GM19452 (cell line): ENCODE measurements at regions not wholly inside any gene's neighbourhood (a gene's known extent, or its start where the extent isn't known, plus 50 kb on each side); places are given as distances from the start of the nearest gene placed in this dataset.

Experiments
- ATAC-seq: cut with Tn5 transposase; IDR thresholded peaks from one replicate; pipeline ENCODE4 v1.9.1; 2021; ENCODE audit not compliant: unreplicated experiment

DNA sequence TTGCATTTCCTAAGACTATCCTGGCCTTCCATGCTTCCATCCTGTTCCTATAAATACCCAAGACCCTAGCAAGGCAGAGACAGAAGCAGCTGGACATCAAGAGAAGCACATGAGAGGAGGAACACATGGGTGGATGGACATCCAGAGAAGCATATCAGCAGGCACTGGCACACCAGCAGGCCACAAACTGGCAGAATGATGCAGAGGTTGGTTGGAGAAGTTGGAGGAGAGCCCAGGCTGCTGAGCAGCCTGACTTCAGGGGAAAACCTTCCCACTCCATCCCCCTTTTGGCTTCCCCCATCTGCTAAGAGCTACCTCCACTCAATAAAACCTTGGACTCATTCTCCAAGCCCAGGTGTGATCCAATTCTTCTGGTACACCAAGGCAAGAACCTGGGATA lies 332.5 kb downstream of the FRK start:
- ATAC-seq: no peak

DNA sequence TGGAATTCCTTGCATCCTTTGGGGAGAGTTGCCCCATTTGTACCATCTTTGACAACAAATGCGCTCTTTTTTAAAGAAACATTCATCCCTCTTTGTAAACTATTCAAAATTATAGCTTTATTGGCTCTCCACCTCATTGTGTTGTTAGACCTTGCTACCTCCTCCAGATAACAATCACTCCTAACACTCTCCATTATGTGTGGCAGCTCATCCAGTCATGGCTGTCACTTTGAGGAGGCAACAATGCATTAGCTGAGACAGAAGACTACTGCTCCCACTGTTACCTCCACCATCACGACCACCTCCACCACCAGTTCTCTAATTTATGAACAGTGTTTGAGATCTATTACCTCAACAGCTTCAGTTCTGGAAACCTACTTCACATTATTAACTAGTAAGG lies 339.1 kb downstream of the FRK start:
- ATAC-seq: no peak

DNA sequence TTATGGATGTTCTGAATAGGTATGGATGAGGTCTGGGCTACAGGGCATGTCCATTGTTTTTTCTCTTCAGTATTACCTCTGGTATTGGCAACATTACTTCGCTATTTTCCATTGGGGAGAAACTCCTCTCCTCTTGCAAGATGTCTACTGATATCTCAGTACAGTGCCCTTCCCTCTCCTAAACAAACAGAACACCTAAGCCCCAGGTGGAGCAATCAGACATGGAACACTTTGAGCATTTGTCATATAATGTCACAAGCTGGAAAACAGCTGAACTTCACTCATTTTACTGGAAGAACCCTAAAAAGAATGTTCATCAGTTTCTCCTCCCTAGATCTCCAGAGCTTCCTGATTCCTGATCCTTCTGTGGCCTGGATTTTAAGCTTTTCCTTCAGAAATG lies 339.8 kb downstream of the FRK start:
- ATAC-seq: no peak

DNA sequence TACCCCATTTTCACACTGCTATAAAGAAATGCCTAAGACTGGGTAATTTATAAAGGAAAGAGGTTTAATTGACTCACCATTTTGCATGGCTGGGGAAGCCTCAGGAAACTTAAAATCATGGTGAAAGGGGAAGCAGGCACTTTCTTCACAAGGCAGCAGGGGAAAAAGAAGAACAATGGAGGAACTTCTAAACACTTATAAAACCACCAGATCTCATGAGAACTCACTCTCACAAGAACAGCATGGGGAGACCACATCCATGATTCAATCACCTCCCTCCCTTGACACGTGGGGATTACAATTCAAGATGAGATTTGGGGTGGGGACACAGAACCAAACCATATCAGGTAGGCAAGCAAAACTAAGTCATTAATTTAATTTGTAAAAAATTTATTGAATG lies 343.2 kb downstream of the FRK start:
- ATAC-seq: peak; percentile 33

DNA sequence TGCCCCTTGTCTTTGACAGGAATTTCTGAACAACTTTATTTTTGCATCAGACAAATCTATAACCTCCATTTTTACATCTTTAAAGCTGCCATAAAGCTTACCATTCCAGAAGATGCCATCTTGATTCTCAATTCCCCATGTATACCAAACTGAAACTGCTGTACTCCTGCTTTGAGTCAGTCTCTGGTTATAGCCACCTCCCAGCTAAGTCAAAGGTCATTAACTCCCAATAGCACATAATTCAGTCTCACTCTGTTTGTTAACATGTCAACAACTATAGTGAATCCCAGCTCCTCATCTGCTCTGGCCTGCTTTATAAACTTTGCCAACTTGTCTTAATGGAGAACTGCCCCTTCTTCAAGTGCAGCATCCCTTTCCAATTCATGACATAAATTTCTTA lies 343.6 kb downstream of the FRK start:
- ATAC-seq: peak; percentile 92

DNA sequence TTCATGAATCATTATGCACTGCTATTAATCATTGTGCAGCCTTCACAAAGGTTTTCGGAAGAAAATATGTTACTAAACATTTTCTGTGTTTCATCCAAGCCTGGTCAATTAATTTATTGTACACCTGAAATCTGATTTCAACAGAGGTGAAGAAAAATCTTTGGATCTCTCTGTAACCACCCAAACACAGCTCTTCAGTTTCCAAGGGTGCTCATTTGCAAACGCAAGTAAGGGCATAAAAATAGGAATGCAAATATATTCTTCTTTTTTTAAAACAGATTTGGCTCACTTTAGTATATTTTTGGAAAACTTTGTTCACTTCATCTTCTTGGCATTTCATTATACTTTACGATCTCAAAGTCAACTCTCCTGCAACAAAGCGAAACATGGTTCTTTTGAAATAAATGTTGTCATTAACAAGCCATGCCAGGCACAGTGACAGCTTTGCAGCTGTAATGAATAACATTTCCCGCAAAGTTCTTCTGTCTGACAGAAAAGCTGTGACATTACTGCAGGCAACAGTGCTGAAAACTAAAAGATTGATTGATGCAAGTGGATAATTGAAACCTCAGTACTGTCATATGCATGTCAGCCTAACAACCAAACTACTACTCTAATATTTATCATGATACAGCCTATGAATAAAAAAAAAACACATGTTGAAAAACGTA lies 348.3 kb downstream of the FRK start:
- ATAC-seq: no peak

DNA sequence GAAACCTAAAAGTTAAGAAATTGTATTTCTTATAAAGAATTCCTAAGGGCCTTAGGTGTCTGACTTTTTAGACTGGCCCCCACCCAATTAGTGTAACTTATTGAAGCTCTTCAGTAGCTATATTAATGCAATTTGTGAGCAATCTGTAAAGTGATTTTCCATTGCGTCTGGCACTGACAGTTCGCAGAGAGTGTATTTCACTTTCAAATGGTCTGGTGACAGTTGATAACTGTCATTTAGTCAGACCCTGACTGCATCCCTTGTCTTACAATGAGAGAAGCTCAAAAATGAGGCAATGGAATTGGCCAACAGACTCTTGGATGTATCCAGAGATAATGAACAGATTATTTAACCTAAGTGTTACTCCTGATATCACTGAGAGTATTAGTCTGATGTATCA lies 351.8 kb downstream of the FRK start:
- no peak for ATAC-seq

DNA sequence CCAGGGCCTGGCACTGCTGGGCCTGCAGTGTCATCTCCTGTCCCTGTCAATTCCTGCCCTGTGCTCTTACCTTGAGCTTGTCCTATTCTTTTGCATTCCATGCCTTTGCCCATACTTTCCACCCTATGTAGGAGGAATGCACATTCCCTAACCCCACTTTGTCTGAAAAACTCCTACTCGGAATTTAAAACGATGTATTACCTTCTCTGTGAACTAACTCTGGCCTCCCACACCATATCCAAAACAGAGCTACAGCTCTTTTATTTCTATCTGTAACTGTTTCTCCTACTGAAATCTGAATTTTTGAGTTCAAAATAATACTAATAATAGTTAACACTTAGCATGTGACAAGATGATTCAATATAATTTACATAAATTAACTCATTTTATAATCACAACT lies 353.7 kb downstream of the FRK start:
- ATAC-seq: no peak

DNA sequence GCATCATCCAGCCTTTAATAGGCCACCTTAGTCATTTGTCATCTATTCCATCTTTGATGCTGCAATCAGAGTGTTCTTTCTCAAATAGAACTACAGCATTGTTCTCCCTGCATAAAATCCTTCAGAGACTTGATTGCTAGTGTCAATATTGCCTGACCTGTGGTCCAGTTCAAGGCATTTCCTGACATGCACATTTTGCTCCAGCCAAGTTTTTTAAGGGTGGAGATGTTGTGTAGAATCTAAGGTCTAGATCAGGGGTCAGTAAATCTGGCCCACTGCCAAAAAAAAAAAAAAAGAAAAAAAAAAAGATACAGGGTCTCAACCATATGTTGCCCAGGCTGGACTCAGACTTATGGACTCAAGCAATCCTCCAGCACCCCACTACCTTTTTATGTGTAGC lies 354.4 kb downstream of the FRK start:
- no peak for ATAC-seq

DNA sequence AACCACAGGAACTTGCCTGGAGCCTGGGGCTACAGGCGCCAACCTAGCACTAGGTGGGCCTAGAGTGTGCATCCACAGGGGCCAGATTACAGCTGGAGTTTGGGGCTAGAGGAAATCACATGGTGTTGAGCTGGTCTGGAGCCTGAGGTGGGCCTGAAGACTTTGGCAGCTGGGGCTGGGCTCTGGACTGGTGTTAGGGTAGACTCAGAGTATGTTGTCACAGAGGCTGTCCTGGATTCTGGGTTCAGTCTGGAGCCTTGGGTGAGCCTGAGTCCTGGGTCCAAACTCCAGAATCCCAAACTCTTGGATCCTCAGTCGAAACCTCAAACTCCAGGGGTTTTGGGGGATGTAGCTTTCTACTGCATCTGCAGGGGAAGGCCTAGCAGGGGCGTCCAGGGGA lies 356.7 kb downstream of the FRK start:
- ATAC-seq: no peak

DNA sequence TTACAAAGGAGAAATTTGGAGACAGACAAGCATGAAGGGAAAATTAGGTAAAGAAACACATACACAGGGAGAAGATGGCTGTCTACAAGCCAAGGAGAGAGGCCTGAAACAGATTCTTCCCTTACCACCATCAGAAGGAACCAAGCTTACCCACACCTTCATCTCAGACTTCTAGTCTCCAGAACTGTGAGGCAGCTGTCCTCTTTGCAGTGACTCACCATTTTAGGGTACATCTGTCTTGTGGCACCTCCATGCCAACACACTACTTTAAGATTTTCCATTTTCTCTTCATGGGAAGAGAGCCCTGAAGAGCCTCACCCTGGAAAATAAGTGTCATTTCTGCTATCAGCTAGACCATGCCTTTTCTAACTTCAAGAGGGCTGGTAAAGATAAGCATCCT lies 369.3 kb downstream of the FRK start:
- ATAC-seq: no peak

DNA sequence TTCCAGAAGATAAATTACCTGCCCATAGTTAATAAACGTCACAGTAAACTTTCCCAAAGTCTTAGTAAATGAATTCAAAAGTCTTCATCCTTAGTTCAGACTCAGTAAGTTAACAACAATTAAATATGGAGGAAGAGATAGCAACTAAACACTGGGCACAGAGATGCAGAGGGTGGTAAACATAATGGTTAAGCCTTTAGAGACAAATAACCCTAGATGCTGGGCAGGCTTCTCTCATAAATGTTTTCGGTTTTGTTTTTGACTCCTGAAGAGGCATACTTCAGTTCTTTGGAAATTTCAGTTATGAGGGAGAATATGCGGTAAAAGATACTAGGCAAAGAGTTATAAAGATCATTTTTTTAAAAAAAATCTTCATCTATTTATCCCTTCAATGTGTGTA lies 369.8 kb downstream of the FRK start:
- no peak for ATAC-seq

DNA sequence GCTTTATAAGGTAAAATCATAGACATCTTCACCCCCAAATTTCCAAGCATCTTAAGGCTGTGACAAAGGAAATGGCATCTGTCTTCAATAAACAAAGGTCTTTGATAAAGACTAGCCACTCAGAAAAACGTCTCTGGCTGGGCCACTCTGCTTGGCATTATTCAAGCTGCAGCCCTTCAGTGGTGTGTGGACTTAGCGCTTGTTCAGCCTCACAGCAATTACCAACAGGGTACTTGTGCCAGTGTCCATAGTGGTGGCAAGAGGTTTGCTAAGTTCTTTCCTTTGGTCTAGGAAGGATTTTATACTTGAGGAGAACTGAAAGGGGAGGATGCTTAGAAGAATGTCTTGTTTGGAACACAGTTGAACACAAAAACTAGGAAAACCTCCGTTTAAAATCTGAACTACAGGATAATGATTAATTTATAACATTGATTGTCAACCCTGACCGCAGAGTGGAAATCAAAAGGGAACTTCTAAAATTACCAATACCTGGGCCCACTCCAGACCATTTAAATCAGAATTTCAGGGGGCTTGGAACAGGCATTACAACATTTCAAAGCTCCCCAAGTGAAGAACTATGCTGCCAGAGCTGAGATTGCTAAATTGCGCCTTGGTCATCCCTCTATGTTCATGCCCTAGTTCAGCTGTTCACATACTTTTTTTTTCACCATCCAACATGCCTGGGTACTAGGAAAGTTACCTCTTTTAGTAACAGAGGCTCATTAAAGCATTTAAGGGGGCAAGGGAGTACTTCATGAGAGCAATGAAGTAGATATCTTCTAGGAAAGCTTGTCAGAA lies 378.5 kb downstream of the FRK start:
- ATAC-seq: no peak

DNA sequence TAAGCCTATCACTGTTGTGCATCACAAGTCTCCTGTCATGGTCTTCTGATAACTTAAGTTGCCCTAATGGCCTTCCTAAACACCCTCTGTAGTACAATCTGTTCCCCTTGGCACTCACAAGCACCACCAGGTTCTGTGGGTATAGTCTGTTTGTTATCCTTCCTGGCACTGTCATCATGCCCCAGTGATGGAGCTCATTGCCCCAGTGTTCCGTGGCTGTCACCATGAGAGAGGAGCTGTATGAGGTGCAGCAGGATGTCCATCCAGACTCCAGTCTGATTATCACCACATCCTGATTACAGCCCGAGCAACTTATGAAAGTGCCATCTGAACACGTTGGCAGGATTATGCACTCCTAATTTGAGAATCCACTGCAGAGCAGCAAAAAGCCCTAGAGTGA lies 380.1 kb downstream of the FRK start:
- ATAC-seq: no peak

DNA sequence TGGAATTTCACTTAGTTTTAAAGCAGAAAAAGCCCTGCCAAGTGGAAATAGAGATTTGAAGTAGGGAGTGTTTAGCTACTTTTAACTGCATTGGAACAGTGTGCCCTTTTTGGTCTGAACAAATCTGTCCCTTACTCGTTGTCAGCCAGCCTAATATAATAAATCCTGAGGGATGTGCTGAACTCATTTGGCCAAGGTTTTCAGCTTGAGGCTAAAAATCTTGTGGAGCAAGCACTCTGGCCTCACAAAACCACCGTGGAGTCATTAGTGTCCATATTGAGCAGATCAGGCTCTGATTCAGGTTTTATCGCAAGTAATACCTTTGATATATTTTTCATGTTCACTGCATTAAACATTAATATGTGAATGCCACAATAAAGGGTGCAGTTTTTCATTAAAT lies 383.5 kb downstream of the FRK start:
- no peak for ATAC-seq

DNA sequence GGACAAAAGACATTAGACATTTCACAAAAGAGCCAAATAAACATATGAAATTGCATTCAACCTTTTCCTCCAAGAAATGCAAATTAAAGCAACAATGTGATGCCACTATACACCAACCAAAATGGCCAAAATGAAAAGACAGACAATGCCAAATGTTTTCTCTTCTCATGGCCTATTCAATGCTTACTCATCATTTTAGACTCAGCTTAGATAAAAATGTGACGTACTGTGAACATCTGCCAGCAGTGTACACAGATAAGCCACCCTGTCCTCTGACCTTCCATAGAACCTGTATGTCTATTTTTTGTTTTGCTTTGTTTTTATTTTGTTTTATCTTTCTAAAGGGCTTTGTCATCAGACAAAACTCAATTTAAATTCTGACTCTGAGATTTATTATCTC lies 385.2 kb downstream of the FRK start:
- ATAC-seq: no peak

DNA sequence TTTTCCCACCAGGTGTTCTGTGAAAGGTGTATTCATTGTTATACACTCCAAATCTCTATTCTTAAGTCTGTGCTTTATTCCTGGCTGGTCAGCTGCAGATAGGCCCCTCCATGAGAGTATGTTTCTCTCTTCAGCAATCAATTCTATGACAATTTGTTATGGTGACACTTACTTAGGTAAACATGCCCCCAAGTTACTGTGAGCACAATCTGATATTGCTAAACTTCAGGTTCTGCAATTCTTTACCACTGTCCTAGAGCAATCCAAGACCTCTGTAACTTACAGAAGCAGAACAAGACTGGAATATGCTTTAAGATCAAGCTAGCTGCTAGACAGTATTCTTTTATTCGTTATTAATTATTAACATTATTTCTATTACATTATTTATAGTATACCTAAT lies 391.9 kb downstream of the FRK start:
- ATAC-seq: no peak

DNA sequence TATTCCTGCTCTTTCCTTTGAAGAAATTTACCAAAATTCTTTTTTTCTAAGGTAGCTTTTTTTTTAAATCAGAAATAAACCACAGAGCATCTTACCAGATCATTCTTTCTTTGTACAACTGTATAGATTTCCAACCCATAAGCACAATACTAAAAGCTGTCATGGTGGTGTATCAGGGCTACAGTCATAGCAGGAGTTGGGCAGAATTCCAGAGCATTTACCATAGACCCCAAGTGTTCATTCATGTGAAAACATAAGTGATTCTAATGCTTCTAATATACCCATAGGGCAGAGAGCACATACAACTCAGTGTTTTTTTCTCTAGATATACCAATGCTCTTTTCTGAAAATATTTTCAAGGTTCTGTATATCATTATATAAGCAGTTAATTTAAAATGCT lies 392.5 kb downstream of the FRK start:
- no peak for ATAC-seq

DNA sequence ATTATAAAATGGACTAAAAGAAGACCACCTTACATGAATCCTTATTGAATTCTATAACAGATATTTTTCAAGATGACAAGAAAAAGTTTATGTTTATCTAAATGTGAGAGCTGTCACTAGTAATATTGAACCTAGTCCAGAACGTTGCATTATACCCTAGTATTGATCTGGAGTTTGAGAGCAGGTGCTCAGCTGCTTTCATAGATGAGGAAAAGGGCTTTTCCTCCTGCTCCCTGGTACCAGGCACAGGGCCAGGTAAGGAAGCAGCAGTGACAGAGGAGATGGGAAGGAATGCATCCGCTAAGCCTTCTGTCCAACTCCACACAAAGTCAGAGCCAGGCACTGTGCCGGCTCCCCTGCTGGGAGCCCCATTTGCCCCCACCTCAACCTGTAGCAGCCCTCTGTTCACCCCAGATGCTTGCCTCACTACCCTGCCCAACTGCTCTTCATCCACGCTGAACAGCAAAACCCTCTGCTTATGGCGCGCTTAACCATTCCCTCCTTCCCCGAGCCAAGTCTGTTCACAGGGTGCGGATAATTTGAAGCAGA lies 393.1 kb downstream of the FRK start:
- ATAC-seq: no peak

DNA sequence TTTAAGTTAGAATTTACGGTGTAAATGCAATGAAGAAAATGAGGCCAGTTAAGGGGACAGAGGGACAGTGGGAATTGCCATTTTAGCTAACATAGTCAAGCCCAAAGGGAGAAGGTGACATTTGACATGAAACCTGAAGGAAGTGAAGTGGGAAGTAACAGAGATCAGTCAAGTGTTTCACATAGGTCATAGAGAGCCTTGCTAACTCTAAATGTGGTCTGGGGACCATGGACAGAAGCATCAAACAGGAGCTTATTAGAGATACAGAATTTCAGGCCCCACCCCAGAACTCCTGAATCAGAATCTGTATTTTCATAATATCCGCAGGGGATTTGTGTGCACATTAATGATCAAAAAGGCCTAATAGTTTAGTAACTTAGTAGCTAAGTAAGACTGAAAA lies 393.7 kb downstream of the FRK start:
- ATAC-seq: no peak

DNA sequence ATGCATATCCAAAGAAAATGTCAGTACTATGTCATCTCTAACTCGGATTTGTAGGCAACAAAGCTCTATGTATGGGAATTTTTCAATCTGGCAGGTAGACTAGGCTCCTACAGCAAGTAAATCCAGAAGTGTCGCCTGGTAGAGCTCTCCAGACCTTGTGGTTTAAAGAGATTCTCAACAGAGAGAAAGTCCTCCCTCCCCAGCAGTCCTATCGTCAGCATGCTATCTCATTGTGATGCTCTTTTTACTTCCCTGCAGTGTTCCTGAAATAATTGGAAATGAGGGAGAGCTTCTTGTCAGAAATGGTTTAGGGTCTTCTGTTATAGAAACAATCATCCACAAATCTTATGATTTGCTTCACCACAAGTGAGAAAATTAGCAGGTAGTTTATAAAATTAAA lies 395.4 kb downstream of the FRK start:
- no peak for ATAC-seq

DNA sequence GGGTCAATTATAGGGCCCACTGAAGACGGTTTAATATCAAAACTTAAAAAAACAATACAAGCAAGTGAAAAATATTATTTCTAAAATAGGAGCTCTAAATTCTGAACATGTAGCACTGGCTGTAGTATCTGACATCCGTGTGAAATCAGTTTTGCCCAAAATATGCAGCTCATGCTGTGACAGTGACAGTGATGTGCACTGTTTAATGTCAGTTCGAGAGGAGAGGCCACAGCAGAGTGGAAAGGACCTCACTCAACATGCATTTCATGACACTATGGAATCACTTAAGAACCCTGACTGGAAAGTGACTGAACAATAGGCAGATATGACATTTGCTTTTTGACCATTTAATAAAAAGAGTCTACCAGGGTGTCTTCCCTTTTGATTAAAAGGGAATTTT lies 397.0 kb downstream of the FRK start:
- ATAC-seq: no peak

DNA sequence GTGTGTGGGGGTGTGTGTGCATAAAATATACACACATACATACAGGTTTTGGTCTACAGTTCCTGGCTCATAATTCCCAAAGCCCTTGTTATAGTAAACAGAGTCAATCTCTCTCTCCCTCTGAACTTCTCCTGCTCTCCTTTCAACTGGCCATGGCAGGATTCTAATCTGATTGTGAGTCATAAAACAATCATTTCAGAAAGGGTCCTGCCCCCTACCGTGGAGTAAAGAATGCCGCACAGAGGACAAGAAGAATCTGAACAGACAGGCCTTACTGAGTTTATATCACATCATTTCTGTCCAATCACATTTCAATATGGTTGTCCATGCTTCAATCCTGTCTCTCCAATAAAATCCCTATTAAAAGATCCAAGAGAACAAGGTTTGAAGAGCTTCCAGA lies 416.9 kb downstream of the FRK start:
- ATAC-seq: no peak
